GM10248 (cell line): ENCODE measurements at regions not wholly inside any gene's neighbourhood (a gene's known extent, or its start where the extent isn't known, plus 50 kb on each side); places are given as distances from the start of the nearest gene placed in this dataset.

Experiments used
- CTCF ChIA-PET: fragments of 300-600 bp; sonication (Branson Sonifier 250); formaldehyde crosslinking; extraction: SDS; loops from one replicate; lab custom pipeline; 2021; ENCODE audit warnings: antibody characterized with exemption; lab: Yijun Ruan, JAX
- POLR2A ChIA-PET: fragments of 350-650 bp; sonication (Branson Sonifier 250); formaldehyde crosslinking; extraction: SDS; loops from one replicate; lab custom pipeline; 2020; ENCODE audit warnings: antibody characterized with exemption; lab: Yijun Ruan, JAX
- DNase-seq: peaks from one replicate; pipeline ENCODE4 v3.0.0; 2012; ENCODE audit errors: extremely low spot score
- TF ChIP-seq, protein P1 (sequence below): IDR thresholded peaks from 2 replicates; pipeline ENCODE4 v1.5.1; 2012; ENCODE audit warnings: mild to moderate bottlenecking, low read depth; ENCODE audit errors: extremely low read depth, missing control alignments, control extremely low read depth

GRCh38 chr14:62429683-62430082 lies 615.6 kb downstream of the KCNH5 start:
- POLR2A ChIA-PET: no interaction called here
- TF ChIP-seq, protein P1, sequence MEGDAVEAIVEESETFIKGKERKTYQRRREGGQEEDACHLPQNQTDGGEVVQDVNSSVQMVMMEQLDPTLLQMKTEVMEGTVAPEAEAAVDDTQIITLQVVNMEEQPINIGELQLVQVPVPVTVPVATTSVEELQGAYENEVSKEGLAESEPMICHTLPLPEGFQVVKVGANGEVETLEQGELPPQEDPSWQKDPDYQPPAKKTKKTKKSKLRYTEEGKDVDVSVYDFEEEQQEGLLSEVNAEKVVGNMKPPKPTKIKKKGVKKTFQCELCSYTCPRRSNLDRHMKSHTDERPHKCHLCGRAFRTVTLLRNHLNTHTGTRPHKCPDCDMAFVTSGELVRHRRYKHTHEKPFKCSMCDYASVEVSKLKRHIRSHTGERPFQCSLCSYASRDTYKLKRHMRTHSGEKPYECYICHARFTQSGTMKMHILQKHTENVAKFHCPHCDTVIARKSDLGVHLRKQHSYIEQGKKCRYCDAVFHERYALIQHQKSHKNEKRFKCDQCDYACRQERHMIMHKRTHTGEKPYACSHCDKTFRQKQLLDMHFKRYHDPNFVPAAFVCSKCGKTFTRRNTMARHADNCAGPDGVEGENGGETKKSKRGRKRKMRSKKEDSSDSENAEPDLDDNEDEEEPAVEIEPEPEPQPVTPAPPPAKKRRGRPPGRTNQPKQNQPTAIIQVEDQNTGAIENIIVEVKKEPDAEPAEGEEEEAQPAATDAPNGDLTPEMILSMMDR: no peak
- CTCF ChIA-PET: no interaction called here
- DNase-seq: no peak

DNA sequence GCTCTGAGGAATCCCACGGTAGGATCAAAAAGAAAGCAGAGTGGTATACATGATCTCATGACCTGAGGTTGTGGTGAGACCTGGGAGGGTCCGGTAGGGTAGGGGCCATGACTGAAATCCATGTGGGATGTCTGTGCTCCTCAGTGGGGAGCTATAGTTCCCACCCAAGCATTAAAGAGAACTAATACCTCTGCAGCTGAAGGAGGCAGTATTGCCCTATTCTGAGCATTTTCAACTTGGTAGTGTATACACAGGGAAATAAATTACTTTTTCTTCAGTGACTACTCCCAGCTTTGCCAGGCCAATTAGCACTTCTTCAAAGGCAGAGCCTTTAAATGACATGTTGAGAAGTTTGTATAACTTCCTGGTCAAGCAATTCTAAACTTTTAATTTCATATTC lies 613.8 kb downstream of the KCNH5 start:
- no peak for DNase-seq
- TF ChIP-seq, protein P1: no peak
- ChIA-PET CTCF (no interaction called here), POLR2A (no interaction called here)

- DNase-seq: no peak
- CTCF ChIA-PET: no interaction called here
- TF ChIP-seq, protein P1: no peak
- POLR2A ChIA-PET: no interaction called here
Measured at GRCh38 chr14:62432955-62433354, 612.3 kb downstream of the KCNH5 start.

- POLR2A ChIA-PET: no interaction called here
- no peak for DNase-seq
- CTCF ChIA-PET: no interaction called here
- TF ChIP-seq, protein P1: no peak
Measured at GRCh38 chr14:62436261-62436660, 609.0 kb downstream of the KCNH5 start.

DNA sequence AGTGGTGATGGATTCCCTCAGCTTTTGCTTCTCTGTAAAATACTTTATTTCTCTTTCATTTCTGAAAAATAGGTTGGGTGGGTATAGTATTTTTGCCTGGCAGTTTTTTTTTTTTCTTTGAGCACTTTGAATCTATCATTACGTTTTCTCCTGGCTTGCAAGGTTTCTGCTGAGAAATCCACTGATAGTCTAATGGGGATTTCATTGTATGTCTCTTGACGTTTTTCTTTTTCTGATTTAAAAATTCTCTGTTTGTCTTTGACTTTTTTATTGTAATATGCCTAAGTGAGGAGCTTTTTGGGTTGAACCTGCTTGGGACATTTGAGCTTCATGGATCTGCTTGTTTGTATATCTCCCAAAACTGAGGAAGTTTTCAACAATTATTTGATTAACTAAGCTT lies 606.0 kb downstream of the KCNH5 start:
- ChIA-PET POLR2A (no interaction called here), CTCF (interaction anchor here (1.2 kb wide), 1 partner anchor 13 kb away, joined by 4 read pairs; no protein-coding TSS in a partner anchor)
- TF ChIP-seq, protein P1: no peak
- DNase-seq: no peak

DNA sequence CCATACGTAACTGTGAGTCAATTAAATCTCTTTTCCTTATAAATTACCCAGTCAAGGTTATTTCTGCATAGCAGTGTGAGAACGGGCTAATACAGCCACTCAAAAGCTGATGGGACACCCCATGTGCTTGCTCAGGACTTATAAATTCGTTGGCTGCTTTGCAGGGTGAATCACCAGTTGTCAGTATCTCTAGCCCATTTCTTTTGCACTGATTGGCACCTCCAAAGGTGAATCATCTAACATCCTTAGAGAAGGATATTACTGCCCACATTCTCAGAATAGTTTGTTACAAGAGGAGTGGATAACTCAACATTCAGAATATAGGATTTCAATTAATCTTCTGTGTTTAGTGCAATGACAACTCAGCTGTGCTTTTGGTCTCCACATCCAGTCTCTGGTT lies 601.5 kb downstream of the KCNH5 start:
- POLR2A ChIA-PET: no interaction called here
- TF ChIP-seq, protein P1: no peak
- DNase-seq: no peak
- CTCF ChIA-PET: interaction anchor here (0.9 kb wide), 1 partner anchor 12 kb away, joined by 3 read pairs; no protein-coding TSS in a partner anchor

- ChIA-PET CTCF (no interaction called here), POLR2A (no interaction called here)
- no peak for DNase-seq
- TF ChIP-seq, protein P1: no peak
Measured at GRCh38 chr14:62445570-62445969, 599.7 kb downstream of the KCNH5 start.
